ENCODE measurements at regions not wholly inside any gene's neighbourhood (a gene's known extent, or its start where the extent isn't known, plus 50 kb on each side); places are given as distances from the start of the nearest gene placed in this dataset.
"Not testable (repeated sequence)": the region's sequence is repeated elsewhere in the genome, so short reads cannot be mapped to it uniquely, and the experiment has no call there.

DNA sequence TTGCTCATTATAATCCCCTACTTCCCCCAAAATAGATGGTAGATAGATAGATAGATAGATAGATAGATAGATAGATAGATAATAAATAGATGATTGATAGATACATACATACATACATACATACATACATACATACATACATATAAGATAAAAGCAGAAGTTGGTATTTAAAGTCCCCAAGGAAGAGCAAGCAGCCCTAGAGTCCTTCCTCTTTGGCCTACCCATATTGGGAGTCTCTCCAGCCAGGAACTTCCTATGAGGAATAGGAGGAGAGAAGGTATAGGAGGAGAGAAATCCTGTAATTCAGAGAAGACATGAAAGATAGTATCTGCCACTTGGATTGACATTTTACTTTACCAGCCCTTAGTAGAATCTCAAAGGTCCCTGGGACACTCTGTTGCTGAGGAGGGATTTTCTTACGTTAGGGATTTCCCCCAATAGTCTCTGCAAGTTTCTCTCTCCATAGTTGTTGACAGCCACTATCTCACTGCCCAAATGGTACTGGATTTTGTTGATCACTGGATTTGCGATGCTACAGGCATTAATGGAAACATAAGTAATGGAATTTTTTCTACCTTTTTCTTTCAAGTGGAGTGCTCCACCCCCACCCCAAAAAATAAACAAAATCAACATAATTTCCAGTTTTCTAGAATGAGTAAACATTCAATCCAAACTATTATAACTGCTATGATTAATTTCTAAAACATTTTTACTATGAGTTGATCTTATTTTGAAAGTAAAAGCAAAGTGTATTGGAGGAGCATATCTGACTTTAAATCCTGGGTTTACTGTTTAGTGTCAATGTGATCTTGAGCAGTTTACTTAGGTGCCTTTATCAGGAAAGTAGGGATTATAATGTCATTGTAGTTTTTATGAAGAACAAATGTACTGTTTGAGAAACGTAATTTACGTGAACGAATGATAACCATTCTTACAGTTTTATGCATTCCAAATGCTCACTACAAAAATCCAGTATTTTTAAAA lies 93.2 kb upstream of the TNFSF4 start:
- DNase-seq (ENCODE audit: low read depth in 2 of 2): no peak

DNA sequence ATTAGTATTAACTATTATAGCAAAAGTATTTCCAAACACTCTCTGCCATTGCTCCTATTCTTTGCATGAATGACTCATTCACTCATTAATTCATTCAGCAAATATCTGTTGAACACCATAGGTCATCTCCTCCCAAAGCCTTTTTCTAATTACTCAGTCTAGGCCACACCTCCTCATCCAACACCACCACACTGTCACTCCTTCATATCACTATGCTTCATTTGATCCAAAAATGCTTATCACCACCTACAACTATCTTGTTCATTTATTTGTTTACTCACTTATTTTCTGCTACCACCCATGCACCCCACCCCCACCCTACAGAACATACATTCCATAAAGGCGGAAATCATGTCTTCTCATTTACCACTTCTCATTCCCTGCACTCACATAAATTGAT lies 94.4 kb upstream of the TNFSF4 start:
- no peak for DNase-seq (ENCODE audit: low read depth in 2 of 2)

DNA sequence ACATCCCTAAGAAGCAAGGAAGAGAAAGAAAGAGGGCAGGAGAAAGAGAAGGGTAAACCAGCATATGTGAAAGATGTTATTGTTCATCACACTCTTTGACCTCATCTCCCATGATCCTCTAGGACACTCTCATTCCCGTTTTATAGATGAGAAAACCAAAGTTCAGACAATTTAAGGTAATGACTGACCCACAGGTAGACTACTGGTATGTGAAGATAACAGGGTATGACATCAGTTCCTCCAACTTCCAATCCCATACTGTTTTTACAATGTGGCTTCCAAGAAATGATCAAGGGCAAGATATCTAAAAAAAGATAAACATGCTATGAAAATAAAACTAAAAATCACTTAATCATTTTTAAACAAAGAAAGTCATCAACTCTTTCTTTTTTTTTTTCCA lies 95.2 kb upstream of the TNFSF4 start:
- DNase-seq (ENCODE audit: low read depth in 2 of 2): no peak

DNA sequence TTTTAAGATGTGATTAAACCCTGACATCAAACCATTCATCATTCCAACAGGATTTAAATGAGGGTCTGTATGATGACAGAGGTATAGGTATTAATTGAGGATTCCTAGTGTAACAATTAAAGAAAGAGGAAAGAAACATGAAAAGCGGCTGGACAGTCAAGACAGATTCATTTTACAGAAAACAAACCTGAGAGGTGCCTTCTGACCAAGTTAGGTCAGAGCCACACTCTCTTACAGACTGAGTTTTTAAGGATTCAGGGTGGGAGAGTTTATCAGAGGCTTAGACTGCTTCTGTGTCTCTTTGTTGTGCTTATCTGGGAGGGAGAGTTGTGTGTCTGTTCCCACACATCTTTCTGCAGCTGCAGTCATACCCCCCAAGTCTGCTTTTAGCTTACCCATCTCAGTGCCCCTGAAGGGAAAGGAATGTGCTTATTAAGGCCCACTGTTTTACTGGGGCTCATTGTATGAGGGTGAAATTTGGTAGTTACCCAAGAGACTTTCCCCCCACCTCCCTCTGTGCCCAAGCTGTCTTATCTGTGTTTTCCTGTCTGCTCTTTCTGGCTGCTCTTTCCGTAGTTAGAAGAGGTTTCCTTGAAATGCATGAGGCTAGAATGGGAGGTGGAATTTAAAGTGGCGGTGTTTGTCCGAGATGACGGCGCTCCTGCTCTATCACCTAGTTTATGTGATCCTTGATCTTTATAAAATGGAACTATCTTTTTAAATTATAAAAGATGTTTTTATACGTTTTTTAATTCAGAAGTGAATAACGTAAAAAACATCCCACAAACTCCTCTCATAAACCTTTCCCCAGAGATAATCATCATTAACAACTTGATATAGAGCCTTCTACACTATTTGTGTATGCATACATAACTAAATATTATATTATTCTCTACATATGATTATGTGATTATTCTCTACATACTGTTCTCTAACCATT lies 96.0 kb upstream of the TNFSF4 start:
- DNase-seq (ENCODE audit: low read depth in 2 of 2): no peak

- no peak for DNase-seq (ENCODE audit: low read depth in 2 of 2)
Measured at GRCh38 chr1:173303984-173304383, 96.9 kb upstream of the TNFSF4 start.

DNA sequence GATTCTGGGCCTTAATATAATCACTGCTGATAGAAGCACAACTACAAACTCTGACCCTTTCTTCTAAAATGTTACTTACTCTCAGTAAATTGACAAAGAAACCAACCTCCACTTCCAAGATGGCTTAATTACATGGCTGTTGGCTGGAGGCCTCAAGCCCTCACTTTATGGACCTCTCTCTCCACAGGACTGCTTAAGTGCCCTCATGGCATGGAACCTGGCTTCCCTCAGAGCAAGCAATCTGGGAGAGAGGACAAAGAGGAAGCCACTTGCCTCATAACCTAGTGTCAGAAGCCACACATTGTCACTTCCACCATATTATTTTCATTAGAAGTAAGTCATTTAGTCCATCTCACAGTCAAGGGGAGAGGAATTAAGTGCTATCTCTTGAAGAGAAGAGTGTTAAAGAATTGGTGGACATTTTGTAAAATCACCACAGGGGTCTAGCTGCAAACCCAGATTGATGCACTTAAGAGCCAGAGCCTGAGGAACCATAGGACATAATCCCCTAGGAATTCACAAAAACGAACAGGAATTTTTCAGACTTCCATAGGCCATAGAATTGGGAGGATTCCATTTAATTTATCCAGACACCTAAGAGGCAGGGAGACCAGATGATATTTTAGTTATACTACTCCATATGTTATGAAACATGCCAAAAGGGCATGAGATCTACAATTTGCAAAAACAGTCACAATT lies 97.5 kb upstream of the TNFSF4 start:
- no peak for DNase-seq (ENCODE audit: low read depth in 2 of 2)

GRCh38 chr1:173307845-173308244 lies 100.7 kb upstream of the TNFSF4 start:
- DNase-seq (ENCODE audit: low read depth in 2 of 2): no peak

DNA sequence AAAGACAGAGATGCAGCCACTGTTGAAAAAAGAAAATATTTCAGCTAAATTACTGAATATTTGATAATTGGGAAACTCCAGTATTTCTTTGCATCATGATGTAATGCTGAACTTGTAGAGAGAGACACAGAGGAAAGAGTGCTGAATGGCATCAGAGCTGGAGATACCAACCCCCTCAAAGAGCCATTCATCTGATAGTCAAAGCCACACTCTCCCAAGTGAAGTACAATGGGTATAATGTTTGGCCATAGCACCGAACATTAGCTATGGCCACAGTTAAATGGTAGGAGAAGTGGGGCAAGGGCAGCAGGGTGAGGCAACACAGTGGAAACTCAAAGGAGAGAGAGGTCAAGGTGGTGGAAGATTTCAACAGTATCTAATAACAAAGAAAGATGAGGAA lies 107.5 kb upstream of the TNFSF4 start:
- no peak for DNase-seq (ENCODE audit: low read depth in 2 of 2)

DNA sequence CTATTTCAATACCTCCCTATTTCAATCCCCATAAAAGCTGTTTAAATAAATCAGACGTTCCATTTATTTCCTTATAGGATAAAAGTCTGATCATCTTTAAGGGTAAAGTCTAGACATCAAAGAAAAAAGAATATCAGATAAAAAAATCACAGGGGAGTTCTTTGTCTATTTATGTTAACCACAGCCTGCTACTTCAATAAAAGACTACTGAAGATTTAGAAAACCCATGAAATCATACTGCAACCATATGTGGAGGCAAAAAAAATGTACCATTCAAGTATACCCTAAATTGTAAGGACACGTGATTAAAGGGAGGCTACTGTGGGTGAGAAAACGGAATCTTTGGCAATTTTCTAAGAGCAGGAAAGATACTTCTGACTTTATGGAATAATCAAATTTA lies 108.2 kb upstream of the TNFSF4 start:
- no peak for DNase-seq (ENCODE audit: low read depth in 2 of 2)

GRCh38 chr1:173318788-173319187 lies 111.7 kb upstream of the TNFSF4 start:
- no peak for DNase-seq (ENCODE audit: low read depth in 2 of 2)

DNA sequence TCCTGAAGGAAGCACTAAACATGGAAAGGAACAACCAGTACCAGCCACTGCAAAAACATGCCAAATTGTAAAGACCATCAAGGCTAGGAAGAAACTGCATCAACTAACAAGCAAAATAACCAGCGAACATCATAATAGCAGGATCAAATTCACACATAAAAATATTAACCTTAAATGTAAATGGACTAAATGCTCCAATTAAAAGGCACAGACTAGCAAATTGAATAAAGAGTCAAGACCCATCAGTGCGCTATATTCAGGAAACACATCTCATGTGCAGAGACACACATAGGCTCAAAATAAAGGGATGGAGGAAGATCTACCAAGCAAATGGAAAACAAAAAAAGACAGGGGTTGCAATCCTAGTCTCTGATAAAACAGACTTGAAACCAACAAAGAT lies 117.2 kb upstream of the TNFSF4 start:
- not testable (repeated sequence) for DNase-seq (ENCODE audit: low read depth in 2 of 2)

- not testable (repeated sequence) for DNase-seq (ENCODE audit: low read depth in 2 of 2)
Measured at GRCh38 chr1:173327987-173328386, 120.9 kb upstream of the TNFSF4 start.

GRCh38 chr1:173328961-173329360 lies 121.8 kb upstream of the TNFSF4 start:
- DNase-seq (ENCODE audit: low read depth in 2 of 2): no peak

GRCh38 chr1:173329726-173330125 lies 122.6 kb upstream of the TNFSF4 start:
- DNase-seq (ENCODE audit: low read depth in 2 of 2): no peak

GRCh38 chr1:173330149-173330951 lies 123.2 kb upstream of the TNFSF4 start:
- peak; percentile 71 to 74 for DNase-seq (ENCODE audit: low read depth in 2 of 2)

DNA sequence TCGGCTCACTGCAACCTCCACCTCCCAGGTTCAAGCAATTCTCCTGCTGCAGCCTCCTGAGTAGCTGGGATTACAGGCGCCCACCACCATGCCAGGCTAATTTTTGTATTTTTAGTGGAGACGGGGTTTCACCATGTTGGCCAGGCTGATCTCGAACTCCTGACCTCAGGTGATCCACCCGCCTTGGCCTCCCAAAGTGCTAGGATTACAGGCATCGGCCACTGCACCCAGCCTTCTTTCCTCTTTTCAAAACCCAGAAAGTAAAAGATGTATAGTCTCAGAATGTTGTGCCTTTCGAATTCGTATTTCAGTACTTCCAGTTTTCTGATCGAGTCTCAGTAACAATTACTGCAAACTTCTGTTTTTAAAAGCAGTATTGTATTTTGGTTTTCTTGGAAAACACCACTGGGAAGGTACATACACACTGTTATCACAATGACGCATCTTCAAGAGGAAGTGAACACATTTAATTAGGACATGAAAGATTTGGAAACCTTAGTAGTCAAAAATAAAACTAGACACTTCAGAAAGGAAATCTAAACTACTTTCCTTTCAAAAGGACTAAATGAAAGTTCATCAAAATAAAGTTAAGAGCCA lies 123.9 kb upstream of the TNFSF4 start:
- DNase-seq (ENCODE audit: low read depth in 2 of 2): peak; percentile 14 to 47

GRCh38 chr1:173332026-173332425 lies 124.9 kb upstream of the TNFSF4 start:
- peak in 1 of 2 donors; percentile 39 for DNase-seq (ENCODE audit: low read depth in 2 of 2)

GRCh38 chr1:173333581-173333980 lies 126.5 kb upstream of the TNFSF4 start:
- peak in 1 of 2 donors; percentile 44 for DNase-seq (ENCODE audit: low read depth in 2 of 2)

- no peak for DNase-seq (ENCODE audit: low read depth in 2 of 2)
Measured at GRCh38 chr1:173337126-173337525, 130.0 kb upstream of the TNFSF4 start.

DNA sequence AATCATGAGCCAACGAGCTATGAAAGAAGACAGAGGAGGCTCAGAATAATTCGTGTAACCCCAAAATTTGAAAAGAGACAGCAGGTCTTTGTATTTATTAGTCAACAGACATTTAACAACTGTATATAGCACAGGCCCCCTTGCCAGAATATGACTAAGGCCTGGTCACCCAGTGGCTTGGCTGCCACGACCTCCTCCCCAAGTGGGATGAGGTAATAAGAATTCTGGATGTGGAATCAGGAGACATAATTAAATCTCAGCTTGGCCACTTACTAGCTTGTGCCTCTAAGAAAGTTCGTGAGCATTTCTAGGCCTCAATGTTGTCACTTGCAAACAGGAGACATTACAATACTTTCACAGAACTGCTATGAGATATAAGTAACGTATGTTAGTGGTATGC lies 134.2 kb upstream of the TNFSF4 start:
- peak in 1 of 2 donors; percentile 30 for DNase-seq (ENCODE audit: low read depth in 2 of 2)

Measured in lung microvascular endothelial cell (primary cell).